Skeletal muscle tissue (tissue), 3 donors: ENCODE measurements at regions not wholly inside any gene's neighbourhood (a gene's known extent, or its start where the extent isn't known, plus 50 kb on each side); places are given as distances from the start of the nearest gene placed in this dataset.

Experiments used
- H3K27ac ChIP-seq: one replicate; pipeline ENCODE4 v1.7.0; 2013; ENCODE audit warnings: mild to moderate bottlenecking, low read depth, low read length, inconsistent platforms
- H3K27me3 ChIP-seq, 3 donors: one replicate each; pipeline ENCODE4 v1.7.0; 2013; ENCODE audit warnings: low read length in 3 of 3; ENCODE audit not compliant: control insufficient read depth in 3 of 3, insufficient read depth in 3 of 3
- H3K36me3 ChIP-seq, 3 donors: one replicate each; pipeline ENCODE4 v1.7.0; 2013; ENCODE audit warnings: low read length in 3 of 3; ENCODE audit not compliant: control insufficient read depth in 3 of 3, insufficient read depth in 3 of 3
- H3K4me1 ChIP-seq, 3 donors: one replicate each; pipeline ENCODE4 v1.7.0; 2013; ENCODE audit warnings: low read length in 3 of 3, mild to moderate bottlenecking in 3 of 3; ENCODE audit not compliant: control insufficient read depth in 3 of 3, insufficient read depth in 3 of 3
- H3K4me3 ChIP-seq, 3 donors: one replicate each; pipeline ENCODE4 v1.7.0; 2013; ENCODE audit warnings: low read length in 3 of 3
- H3K9ac ChIP-seq, 3 donors: one replicate each; pipeline ENCODE4 v1.7.0; 2013; ENCODE audit warnings: low read length in 3 of 3, mild to moderate bottlenecking in 3 of 3, moderate library complexity in 2 of 3, low read depth in 1 of 3
- H3K9me3 ChIP-seq, 3 donors: one replicate each; pipeline ENCODE4 v1.7.0; 2013; ENCODE audit warnings: low read length in 3 of 3; ENCODE audit not compliant: control insufficient read depth in 3 of 3
- donor health status: Osteomylitis.

DNA sequence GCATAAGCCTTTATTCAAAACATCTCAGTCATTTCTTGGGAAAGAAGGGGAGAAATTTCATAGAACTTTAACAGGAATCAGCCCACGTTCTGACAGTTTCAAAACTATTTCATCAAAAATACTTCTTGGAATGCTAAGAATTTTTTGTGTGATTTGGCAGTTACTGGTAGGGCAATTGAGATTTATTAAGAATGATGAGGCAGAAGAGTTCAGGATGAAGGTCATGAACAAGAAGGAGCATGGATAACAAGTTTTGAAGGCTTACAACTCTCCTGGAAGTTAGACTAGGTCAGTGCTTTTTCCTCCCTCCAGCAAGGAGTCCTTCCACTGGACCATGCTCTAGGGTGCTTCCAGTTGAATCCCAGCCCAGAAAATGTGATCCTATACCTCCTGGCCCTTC is 569.9 kb downstream of the ANKRD7 start:
- Histone ChIP-seq H3K27me3 (no peaks in the 10 kb centered on the region), H3K36me3 (no peaks in the 10 kb centered on the region), H3K9ac (no peak overlapping the region), H3K4me3 (no peak overlapping the region), H3K9me3 (peaks cover 0 to 2% (median 0%) of the 10 kb centered on the region in 3 donors), H3K27ac (no peak overlapping the region), H3K4me1 (no peaks in the 10 kb centered on the region)

DNA sequence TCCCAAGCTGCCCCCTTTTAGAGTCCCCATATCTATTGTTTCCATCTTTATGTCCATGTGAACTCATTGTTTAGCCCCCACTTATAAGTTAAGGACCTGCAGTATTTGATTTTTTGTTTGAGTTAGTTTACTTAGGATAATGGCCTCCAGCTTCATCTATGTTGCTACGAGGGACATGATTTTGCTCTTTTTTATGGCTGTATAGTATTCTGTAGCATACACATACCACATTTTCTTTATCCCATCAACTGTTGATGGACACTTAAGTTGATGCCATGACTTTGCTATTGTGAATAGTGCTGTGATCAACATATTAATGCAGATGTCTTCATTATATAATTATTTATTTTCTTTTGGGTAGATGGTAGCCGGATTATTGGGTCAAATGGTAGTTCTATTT is 576.9 kb downstream of the ANKRD7 start:
- Histone ChIP-seq H3K9me3 (peaks cover 0 to 2% (median 0%) of the 10 kb centered on the region in 3 donors), H3K4me1 (no peaks in the 10 kb centered on the region), H3K36me3 (no peaks in the 10 kb centered on the region), H3K27ac (no peak overlapping the region), H3K4me3 (no peak overlapping the region), H3K27me3 (no peaks in the 10 kb centered on the region), H3K9ac (no peak overlapping the region)

DNA sequence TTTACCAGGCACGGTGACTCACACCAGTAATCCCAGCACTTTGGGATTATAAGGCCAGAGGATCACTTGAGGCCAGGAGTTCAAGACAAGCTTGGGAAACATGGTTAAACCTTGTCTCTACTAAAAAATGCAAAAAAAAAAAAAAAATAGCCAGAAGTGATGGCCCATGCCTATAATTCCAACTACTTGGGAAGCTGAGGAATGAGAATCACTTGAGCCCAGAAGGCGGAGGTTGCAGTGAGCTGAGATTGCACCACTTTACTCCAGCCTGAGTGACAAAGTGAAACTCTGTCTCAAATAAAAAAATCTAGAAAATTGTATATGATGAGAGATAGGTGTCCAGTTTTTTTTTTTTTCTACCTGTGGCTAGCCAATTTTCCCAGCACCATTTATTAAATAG is 578.2 kb downstream of the ANKRD7 start:
- no peak overlapping the region for H3K27ac ChIP-seq
- no peak overlapping the region for H3K9ac ChIP-seq
- H3K4me3 ChIP-seq, result no peak overlapping the region
- H3K36me3 ChIP-seq, result no peaks in the 10 kb centered on the region
- H3K4me1 ChIP-seq, result no peaks in the 10 kb centered on the region
- H3K27me3 ChIP-seq, result no peaks in the 10 kb centered on the region
- H3K9me3 ChIP-seq, result peaks cover 0 to 2% (median 0%) of the 10 kb centered on the region in 3 donors

DNA sequence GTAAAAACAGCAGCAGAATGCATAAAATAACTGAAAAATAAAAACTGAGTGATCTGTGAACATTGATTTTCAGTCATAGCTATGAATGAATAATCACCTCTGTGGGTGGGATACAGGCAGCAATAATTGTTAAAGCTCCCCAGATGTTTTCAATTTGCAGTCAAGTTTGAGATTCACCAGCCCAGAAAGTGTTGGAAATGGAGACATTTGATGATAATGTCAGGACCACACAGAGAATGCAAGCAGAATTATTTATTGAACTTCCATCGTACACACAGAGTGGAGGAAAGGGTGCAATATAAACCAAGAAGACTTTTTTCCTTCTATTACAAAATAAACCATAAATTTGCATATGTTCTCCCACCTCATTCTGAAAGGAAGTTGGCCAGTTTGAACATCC is 601.7 kb downstream of the ANKRD7 start:
- peaks cover 0 to 2% (median 0%) of the 10 kb centered on the region in 3 donors for H3K9me3 ChIP-seq
- no peak overlapping the region for H3K9ac ChIP-seq
- no peaks in the 10 kb centered on the region for H3K36me3 ChIP-seq
- H3K4me3 ChIP-seq, result no peak overlapping the region
- no peaks in the 10 kb centered on the region for H3K4me1 ChIP-seq
- no peaks in the 10 kb centered on the region for H3K27me3 ChIP-seq
- no peak overlapping the region for H3K27ac ChIP-seq

DNA sequence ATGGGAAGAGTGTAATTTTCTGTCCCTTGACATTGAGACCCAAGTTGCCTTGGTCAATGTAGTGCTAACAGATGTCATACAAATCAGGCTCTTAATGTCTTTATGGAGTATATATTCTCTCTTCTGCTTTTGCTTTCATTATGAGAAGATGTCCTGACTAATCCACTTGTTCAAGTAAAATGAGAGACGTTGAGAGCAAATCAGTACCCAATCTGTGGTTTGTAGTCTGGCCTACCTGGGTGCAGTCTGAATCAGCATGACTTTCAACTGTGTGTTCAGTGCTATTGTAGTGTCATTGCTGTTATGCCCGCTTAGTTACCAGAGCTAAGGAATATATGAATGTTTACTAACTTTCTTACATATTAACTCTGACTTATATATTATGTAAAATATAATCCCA is 612.4 kb downstream of the ANKRD7 start:
- H3K4me3 ChIP-seq, result no peak overlapping the region
- H3K9ac ChIP-seq, result no peak overlapping the region
- H3K4me1 ChIP-seq, result no peaks in the 10 kb centered on the region
- no peaks in the 10 kb centered on the region for H3K27me3 ChIP-seq
- H3K36me3 ChIP-seq, result no peaks in the 10 kb centered on the region
- no peak overlapping the region for H3K27ac ChIP-seq
- peaks cover 0 to 6% (median 2%) of the 10 kb centered on the region in 3 donors for H3K9me3 ChIP-seq

DNA sequence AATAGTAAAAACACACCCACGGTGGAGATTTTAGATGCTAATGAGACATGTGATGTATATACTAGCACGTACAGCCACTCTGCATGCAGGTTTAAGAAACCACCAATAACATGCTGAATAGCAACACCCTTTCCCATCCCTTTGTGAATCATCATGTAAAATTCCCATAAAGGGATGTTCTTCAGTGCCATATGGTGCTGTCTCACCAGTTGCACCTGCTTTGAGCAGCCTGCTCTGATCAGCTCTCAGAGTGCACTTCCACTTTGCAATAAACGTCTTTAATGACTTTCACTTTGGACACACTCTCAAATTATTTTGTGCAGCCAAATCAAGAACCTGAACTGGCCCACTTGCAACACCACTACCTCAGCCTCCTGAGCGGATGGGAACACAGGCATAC is 615.0 kb downstream of the ANKRD7 start:
- Histone ChIP-seq H3K9ac (no peak overlapping the region), H3K4me3 (no peak overlapping the region), H3K36me3 (no peaks in the 10 kb centered on the region), H3K27ac (no peak overlapping the region), H3K9me3 (no peaks in the 10 kb centered on the region), H3K27me3 (no peaks in the 10 kb centered on the region), H3K4me1 (no peaks in the 10 kb centered on the region)

DNA sequence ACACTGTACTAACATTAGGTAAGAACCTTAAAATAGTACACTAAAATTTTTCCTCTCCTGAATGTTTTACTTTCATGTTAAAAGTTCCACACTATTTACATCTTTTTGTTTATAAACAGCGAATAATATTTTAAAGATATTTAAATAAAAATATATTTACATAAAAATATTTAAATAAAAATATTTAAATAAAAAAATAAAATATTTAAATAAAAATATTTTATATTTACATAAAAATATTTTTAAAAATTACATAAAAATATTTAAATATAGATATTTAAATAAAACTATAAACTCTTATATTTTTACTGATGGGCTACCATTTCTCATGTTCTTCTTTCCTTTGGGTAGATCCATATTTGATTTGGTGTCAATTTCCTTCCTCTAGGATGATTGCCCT is 619.0 kb downstream of the ANKRD7 start:
- H3K9ac ChIP-seq, result no peak overlapping the region
- no peak overlapping the region for H3K4me3 ChIP-seq
- no peaks in the 10 kb centered on the region for H3K9me3 ChIP-seq
- H3K27me3 ChIP-seq, result no peaks in the 10 kb centered on the region
- no peaks in the 10 kb centered on the region for H3K4me1 ChIP-seq
- H3K27ac ChIP-seq, result no peak overlapping the region
- H3K36me3 ChIP-seq, result no peaks in the 10 kb centered on the region

DNA sequence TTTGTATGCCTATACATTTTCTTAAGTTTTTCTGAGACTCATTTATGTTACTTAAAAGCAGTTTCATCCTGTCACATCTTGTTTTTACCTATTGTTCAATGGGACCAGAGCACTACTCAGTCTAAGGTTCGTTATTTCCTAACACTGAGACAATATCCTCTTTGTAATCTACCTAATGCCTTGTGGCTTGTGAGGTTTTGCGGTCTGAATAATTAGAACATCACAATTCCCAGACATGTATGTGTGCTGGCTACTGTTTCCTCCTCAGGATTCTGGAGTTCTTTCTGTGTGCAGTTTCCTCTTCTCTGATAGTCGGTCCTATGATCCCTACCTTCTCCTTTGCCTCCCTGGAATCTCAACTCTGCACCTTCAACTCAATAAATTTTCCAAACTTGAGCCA is 620.2 kb downstream of the ANKRD7 start:
- H3K27me3 ChIP-seq, result no peaks in the 10 kb centered on the region
- H3K4me3 ChIP-seq, result no peak overlapping the region
- no peaks in the 10 kb centered on the region for H3K9me3 ChIP-seq
- H3K27ac ChIP-seq, result no peak overlapping the region
- H3K36me3 ChIP-seq, result no peaks in the 10 kb centered on the region
- no peaks in the 10 kb centered on the region for H3K4me1 ChIP-seq
- H3K9ac ChIP-seq, result no peak overlapping the region

DNA sequence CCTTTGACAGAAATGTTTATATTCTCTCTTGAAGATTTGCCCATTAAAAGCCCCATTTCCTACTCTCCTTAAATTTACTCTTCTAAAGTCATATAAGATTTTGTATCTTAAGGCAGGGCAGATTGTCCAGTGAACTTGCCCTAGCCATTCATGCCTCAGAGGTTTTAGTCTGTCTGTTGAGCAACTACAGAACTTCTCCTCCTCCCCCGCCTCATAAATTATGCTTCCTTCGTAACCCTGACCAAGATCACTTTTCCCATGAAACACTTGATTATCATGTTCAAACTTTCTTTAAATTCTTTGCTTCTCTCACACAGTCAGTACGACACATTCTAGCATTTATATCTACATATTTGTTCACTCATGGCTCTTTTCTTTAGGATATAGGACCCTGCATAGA is 621.3 kb downstream of the ANKRD7 start:
- no peaks in the 10 kb centered on the region for H3K36me3 ChIP-seq
- no peak overlapping the region for H3K9ac ChIP-seq
- no peaks in the 10 kb centered on the region for H3K9me3 ChIP-seq
- H3K4me1 ChIP-seq, result no peaks in the 10 kb centered on the region
- no peak overlapping the region for H3K4me3 ChIP-seq
- H3K27me3 ChIP-seq, result no peaks in the 10 kb centered on the region
- no peak overlapping the region for H3K27ac ChIP-seq

DNA sequence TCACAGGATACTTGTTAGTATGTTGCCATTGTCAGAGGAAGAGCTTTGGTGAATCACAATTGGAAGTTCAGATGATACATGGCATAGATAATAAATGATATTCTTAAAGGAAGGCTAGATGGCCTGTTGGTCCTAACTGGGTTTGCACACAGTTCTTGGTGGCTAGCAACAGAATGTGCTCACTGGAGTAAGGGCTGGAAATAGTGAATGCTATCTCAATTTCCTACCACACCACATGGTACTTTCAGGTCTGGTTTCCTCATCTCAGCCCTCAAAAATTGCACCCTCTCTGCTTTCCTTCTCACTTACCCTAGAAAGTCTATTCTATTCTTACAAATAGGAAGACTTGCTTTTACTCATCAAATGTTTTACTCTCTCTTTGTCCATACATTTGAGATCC is 622.5 kb downstream of the ANKRD7 start:
- Histone ChIP-seq H3K9ac (no peak overlapping the region), H3K36me3 (no peaks in the 10 kb centered on the region), H3K4me1 (no peaks in the 10 kb centered on the region), H3K27ac (no peak overlapping the region), H3K9me3 (no peaks in the 10 kb centered on the region), H3K4me3 (no peak overlapping the region), H3K27me3 (no peaks in the 10 kb centered on the region)

DNA sequence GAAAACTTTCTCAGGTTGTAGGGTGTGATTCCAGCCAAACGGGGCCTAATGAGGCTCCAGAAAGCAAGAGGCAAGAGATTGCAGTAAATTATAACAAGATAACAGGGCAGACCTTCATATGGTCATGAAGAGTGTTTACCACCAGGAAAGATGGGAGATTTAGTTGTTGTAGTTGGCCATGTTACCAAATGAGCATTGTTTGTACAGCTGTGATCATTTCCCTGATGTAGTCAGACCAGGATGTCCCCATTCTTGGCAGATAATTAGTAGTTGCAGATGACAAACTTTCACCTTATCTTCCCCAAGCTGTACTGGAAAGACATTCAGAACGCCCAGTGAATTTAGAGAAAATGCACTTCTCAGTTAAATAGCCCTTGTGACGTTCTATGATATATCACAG is 630.8 kb downstream of the ANKRD7 start:
- no peak overlapping the region for H3K4me3 ChIP-seq
- no peak overlapping the region for H3K9ac ChIP-seq
- H3K36me3 ChIP-seq, result no peaks in the 10 kb centered on the region
- H3K27me3 ChIP-seq, result no peaks in the 10 kb centered on the region
- H3K27ac ChIP-seq, result no peak overlapping the region
- no peaks in the 10 kb centered on the region for H3K4me1 ChIP-seq
- H3K9me3 ChIP-seq, result no peaks in the 10 kb centered on the region
